SK-N-MC (cell line): ENCODE measurements at regions not wholly inside any gene's neighbourhood (a gene's known extent, or its start where the extent isn't known, plus 50 kb on each side); places are given as distances from the start of the nearest gene placed in this dataset.

Source experiments
- FOXP2 ChIP-seq: optimal IDR thresholded peaks from 2 replicates; pipeline ENCODE3; 2011; ENCODE audit warnings: mild to moderate bottlenecking, moderate library complexity; ENCODE audit not compliant: insufficient read depth; ENCODE audit errors: extremely low read length, control extremely low read depth
- POLR2AphosphoS5 ChIP-seq: IDR thresholded peaks from 2 replicates; pipeline ENCODE4 v1.6.1; 2012; ENCODE audit warnings: mild to moderate bottlenecking, low read depth, low read length, borderline replicate concordance

GRCh38 chr2:134011936-134012586, 241.8 kb upstream of the MGAT5 start:
- TF ChIP-seq POLR2AphosphoS5 (no peak), FOXP2 (no peak)
